ENCODE measurements at regions not wholly inside any gene's neighbourhood (a gene's known extent, or its start where the extent isn't known, plus 50 kb on each side); places are given as distances from the start of the nearest gene placed in this dataset.

GRCh38 chr1:68675336-68675735, 178.5 kb upstream of the DEPDC1 start:
- no peak overlapping the region for H2AFZ ChIP-seq (ENCODE audit: low read depth, low read length)
- no peaks in the 10 kb centered on the region for H3K79me2 ChIP-seq (replicated peaks; ENCODE audit: insufficient read depth, low read length)
- no peaks in the 10 kb centered on the region for H3K9me2 ChIP-seq (ENCODE audit: insufficient read depth, low read length)
- H3K36me3 ChIP-seq (ENCODE audit: insufficient read depth, low read length): no peaks in the 10 kb centered on the region
- no peak overlapping the region for H3K4me2 ChIP-seq (ENCODE audit: low read length)
- H3F3A ChIP-seq (ENCODE audit: insufficient read depth, low read length, poor library complexity, severe bottlenecking): no peaks in the 10 kb centered on the region
- no peak overlapping the region for H3K27ac ChIP-seq (ENCODE audit: low read length)
- no peaks in the 10 kb centered on the region for H4K20me1 ChIP-seq (ENCODE audit: insufficient read depth)
- H3K27me3 ChIP-seq (ENCODE audit: insufficient read depth, low read depth, low read length): no peaks in the 10 kb centered on the region
- no peak overlapping the region for H3K9ac ChIP-seq (ENCODE audit: low read length)
- TF ChIP-seq EP300 (conservative IDR thresholded peaks at IDR 0.05; ENCODE audit: poor library complexity, severe bottlenecking): no peak
- TF ChIP-seq CTCF (IDR thresholded peaks at IDR 0.05; ENCODE audit: poor library complexity, severe bottlenecking): no peak
- no peak for TF ChIP-seq MXI1 (conservative IDR thresholded peaks at IDR 0.05; ENCODE audit: poor library complexity, severe bottlenecking)
- TF ChIP-seq REST (IDR thresholded peaks at IDR 0.05; ENCODE audit: borderline replicate concordance): no peak
- no peak for TF ChIP-seq POLR2AphosphoS5 (IDR thresholded peaks at IDR 0.05)
- TF ChIP-seq SMC3 (conservative IDR thresholded peaks at IDR 0.05; ENCODE audit: poor library complexity): no peak
- no peak for TF ChIP-seq TAF1 (IDR thresholded peaks at IDR 0.05; ENCODE audit: low read depth)
- no peak for TF ChIP-seq EZH2 (IDR thresholded peaks at IDR 0.05; ENCODE audit: borderline replicate concordance, insufficient read depth, low read length, poor library complexity, severe bottlenecking)
- TF ChIP-seq RAD21 (conservative IDR thresholded peaks at IDR 0.05): no peak
- no peak overlapping the region for H3K4me3 ChIP-seq (ENCODE audit: low read length)
- H3K9me3 ChIP-seq (ENCODE audit: low read length): no peaks in the 10 kb centered on the region

GRCh38 chr1:68677684-68678351, 180.9 kb upstream of the DEPDC1 start:
- H2AFZ ChIP-seq (ENCODE audit: low read depth, low read length): no peak overlapping the region
- no peaks in the 10 kb centered on the region for H3K9me2 ChIP-seq (ENCODE audit: insufficient read depth, low read length)
- TF ChIP-seq RAD21 (conservative IDR thresholded peaks at IDR 0.05): no peak
- TF ChIP-seq EP300 (conservative IDR thresholded peaks at IDR 0.05; ENCODE audit: poor library complexity, severe bottlenecking): no peak
- no peak for TF ChIP-seq TAF1 (IDR thresholded peaks at IDR 0.05; ENCODE audit: low read depth)
- no peak for TF ChIP-seq POLR2AphosphoS5 (IDR thresholded peaks at IDR 0.05)
- TF ChIP-seq SMC3 (conservative IDR thresholded peaks at IDR 0.05; ENCODE audit: poor library complexity): no peak
- TF ChIP-seq MXI1 (conservative IDR thresholded peaks at IDR 0.05; ENCODE audit: poor library complexity, severe bottlenecking): no peak
- TF ChIP-seq CTCF (IDR thresholded peaks at IDR 0.05; ENCODE audit: poor library complexity, severe bottlenecking): no peak
- no peak for TF ChIP-seq REST (IDR thresholded peaks at IDR 0.05; ENCODE audit: borderline replicate concordance)
- no peak for TF ChIP-seq EZH2 (IDR thresholded peaks at IDR 0.05; ENCODE audit: borderline replicate concordance, insufficient read depth, low read length, poor library complexity, severe bottlenecking)
- no peaks in the 10 kb centered on the region for H3K27me3 ChIP-seq (ENCODE audit: insufficient read depth, low read depth, low read length)
- no peaks in the 10 kb centered on the region for H4K20me1 ChIP-seq (ENCODE audit: insufficient read depth)
- H3K79me2 ChIP-seq (replicated peaks; ENCODE audit: insufficient read depth, low read length): no peaks in the 10 kb centered on the region
- no peaks in the 10 kb centered on the region for H3F3A ChIP-seq (ENCODE audit: insufficient read depth, low read length, poor library complexity, severe bottlenecking)
- no peak overlapping the region for H3K4me3 ChIP-seq (ENCODE audit: low read length)
- no peak overlapping the region for H3K9ac ChIP-seq (ENCODE audit: low read length)
- H3K36me3 ChIP-seq (ENCODE audit: insufficient read depth, low read length): no peaks in the 10 kb centered on the region
- H3K9me3 ChIP-seq (ENCODE audit: low read length): no peaks in the 10 kb centered on the region
- H3K4me2 ChIP-seq (ENCODE audit: low read length): no peak overlapping the region
- H3K27ac ChIP-seq (ENCODE audit: low read length): no peak overlapping the region
